ENCODE measurements at regions not wholly inside any gene's neighbourhood (a gene's known extent, or its start where the extent isn't known, plus 50 kb on each side); places are given as distances from the start of the nearest gene placed in this dataset.

GRCh38 chr7:85286446-85286845 lies 99.6 kb upstream of the SEMA3D start:
- no peak for TF ChIP-seq POLR2A (IDR thresholded peaks at IDR 0.05)
- no peak for TF ChIP-seq CTCF (IDR thresholded peaks at IDR 0.05 in 4 of 5, conservative IDR thresholded peaks at IDR 0.05 in 1 of 5)
